Adrenal gland (tissue), 5 donors: ENCODE measurements at regions not wholly inside any gene's neighbourhood (a gene's known extent, or its start where the extent isn't known, plus 50 kb on each side); places are given as distances from the start of the nearest gene placed in this dataset.

Source experiments
- CTCF ChIP-seq, 6 experiments: fragments of 450-650 bp in 4 of 6; fragments of 200-600 bp in 2 of 6; sonication (generic) in 1 of 6; IDR thresholded peaks; 1 replicate in 5 of 6; 2 replicates in 1 of 6; pipeline versions ENCODE4 v1.5.1 to v1.8.0; 2016 to 2021; ENCODE audit warnings: antibody characterized with exemption in 6 of 6, mild to moderate bottlenecking in 2 of 6, moderate library complexity in 1 of 6
- POLR2A ChIP-seq, 2 donors: fragments of 450-650 bp; IDR thresholded peaks; one replicate each; pipeline ENCODE4 v1.6.1; 2017; ENCODE audit warnings: antibody characterized with exemption in 2 of 2, mild to moderate bottlenecking in 2 of 2, moderate library complexity in 1 of 2
- donor health status: DM: no; HTN: no; CAD: no.

- TF ChIP-seq CTCF (IDR thresholded peaks at IDR 0.05) (no peak), POLR2A (IDR thresholded peaks at IDR 0.05) (no peak)
Observed at GRCh38 chr2:184425083-184425482, 173.2 kb upstream of the ZNF804A start.
